Uterus (tissue), 3 donors: ENCODE measurements at regions not wholly inside any gene's neighbourhood (a gene's known extent, or its start where the extent isn't known, plus 50 kb on each side); places are given as distances from the start of the nearest gene placed in this dataset.
A peak's percentile ranks its signal among the peaks of the same experiment; 100 is the strongest.

Experiments used
- DNase-seq, 2 donors: peaks; one replicate each; pipeline ENCODE4 v3.0.0-alpha.2; 2019 to 2020
- H3K27ac ChIP-seq, 2 donors: fragments of 200-600 bp; sonication (generic); 1 replicate in 1 of 2; 2 replicates in 1 of 2; pipeline ENCODE4 v1.5.1; 2016 to 2018
- H3K27me3 ChIP-seq, 2 donors: fragments of 200-600 bp; sonication (generic); one replicate each; pipeline ENCODE4 v1.5.1; 2018 to 2019; ENCODE audit warnings: control low read depth in 1 of 2
- H3K36me3 ChIP-seq, 2 donors: fragments of 200-600 bp; sonication (generic); one replicate each; pipeline ENCODE4 v1.5.1; 2019; ENCODE audit warnings: control low read depth in 1 of 2
- H3K4me1 ChIP-seq, 2 donors: fragments of 200-600 bp; sonication (generic); one replicate each; pipeline ENCODE4 v1.5.1; 2018 to 2019; ENCODE audit warnings: control low read depth in 1 of 2
- H3K4me3 ChIP-seq, 2 donors: fragments of 200-600 bp; sonication (generic); 1 replicate in 1 of 2; 2 replicates in 1 of 2; pipeline ENCODE4 v1.5.1; 2018 to 2019; ENCODE audit warnings: mild to moderate bottlenecking in 1 of 2
- H3K9me3 ChIP-seq, 2 donors: fragments of 200-600 bp; sonication (generic); one replicate each; pipeline ENCODE4 v1.5.1; 2019; ENCODE audit warnings: control low read depth in 1 of 2
- POLR2A ChIP-seq, 2 donors: fragments of 450-650 bp; IDR thresholded peaks; one replicate each; pipeline ENCODE4 v1.6.1; 2016; ENCODE audit warnings: antibody characterized with exemption in 2 of 2, mild to moderate bottlenecking in 1 of 2, moderate library complexity in 1 of 2
- intact Hi-C: fragments of 100-400 bp; cut with DNase I; formaldehyde crosslinking; loops from one replicate; pipeline ENCODE4 v1.15.1; 2023; ENCODE audit warnings: low total_unique reads
- TF ChIP-seq, protein P1 (sequence below), 4 experiments: fragments of 200-600 bp in 2 of 4; fragments of 450-650 bp in 2 of 4; sonication (generic) in 2 of 4; IDR thresholded peaks; one replicate each; pipeline ENCODE4 v1.5.1; 2016 to 2019; ENCODE audit warnings: antibody characterized with exemption in 4 of 4, mild to moderate bottlenecking in 2 of 4, moderate library complexity in 1 of 4
- donor health status: DM: yes; HTN: yes; CAD: no.

DNA sequence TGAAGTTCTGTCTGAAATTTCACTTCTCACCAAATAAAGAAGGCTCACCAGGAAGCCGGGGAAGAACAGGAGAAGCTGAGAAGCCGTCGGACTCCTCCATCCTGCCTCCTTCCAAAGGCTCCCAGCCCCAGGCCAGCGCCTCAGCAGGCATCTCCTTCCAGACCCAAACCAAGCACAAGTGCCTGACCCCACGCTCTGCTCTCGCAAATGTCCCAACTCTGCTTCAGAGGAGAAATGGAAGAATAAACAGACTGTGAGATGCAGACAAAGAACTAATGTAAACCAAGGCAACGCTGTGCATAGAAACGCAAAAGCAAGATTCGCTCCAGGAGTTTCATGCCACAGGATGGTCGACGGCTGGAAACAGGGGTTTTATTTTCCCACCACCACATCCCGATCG is 100.3 kb upstream of the EXOC2 start:
- Histone ChIP-seq H3K9me3 (no peaks in the 10 kb centered on the region), H3K27ac (no peak overlapping the region), H3K27me3 (peaks cover 0 to 21% of the 10 kb centered on the region in 2 donors), H3K4me1 (no peaks in the 10 kb centered on the region), H3K36me3 (no peaks in the 10 kb centered on the region), H3K4me3 (no peak overlapping the region)
- no peak for DNase-seq
- no peak for TF ChIP-seq POLR2A (IDR thresholded peaks at IDR 0.05)
- TF ChIP-seq, protein P1, sequence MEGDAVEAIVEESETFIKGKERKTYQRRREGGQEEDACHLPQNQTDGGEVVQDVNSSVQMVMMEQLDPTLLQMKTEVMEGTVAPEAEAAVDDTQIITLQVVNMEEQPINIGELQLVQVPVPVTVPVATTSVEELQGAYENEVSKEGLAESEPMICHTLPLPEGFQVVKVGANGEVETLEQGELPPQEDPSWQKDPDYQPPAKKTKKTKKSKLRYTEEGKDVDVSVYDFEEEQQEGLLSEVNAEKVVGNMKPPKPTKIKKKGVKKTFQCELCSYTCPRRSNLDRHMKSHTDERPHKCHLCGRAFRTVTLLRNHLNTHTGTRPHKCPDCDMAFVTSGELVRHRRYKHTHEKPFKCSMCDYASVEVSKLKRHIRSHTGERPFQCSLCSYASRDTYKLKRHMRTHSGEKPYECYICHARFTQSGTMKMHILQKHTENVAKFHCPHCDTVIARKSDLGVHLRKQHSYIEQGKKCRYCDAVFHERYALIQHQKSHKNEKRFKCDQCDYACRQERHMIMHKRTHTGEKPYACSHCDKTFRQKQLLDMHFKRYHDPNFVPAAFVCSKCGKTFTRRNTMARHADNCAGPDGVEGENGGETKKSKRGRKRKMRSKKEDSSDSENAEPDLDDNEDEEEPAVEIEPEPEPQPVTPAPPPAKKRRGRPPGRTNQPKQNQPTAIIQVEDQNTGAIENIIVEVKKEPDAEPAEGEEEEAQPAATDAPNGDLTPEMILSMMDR (IDR thresholded peaks at IDR 0.05) = no peak
- intact Hi-C loops = no loop called here

DNA sequence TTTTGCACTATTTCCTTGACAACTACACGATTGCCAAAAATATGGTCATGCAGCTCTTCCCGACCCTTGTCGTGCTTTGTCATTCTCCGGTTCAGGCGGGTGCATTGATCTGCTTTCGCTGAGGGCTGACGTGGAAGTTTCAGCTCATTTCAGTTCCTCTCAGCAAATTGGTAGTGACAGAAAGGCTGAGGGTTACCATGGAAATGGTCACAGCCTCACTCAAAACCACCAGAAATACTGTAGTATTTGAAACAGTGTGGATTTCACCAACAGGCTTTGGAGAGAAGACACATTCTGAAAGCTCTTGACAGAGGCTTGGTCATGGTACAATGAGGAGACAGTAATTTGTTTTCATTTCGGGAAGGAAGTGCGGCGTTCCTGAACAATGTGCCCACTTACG is 99.7 kb upstream of the EXOC2 start:
- H3K36me3 ChIP-seq = no peaks in the 10 kb centered on the region
- H3K27ac ChIP-seq = no peak overlapping the region
- DNase-seq = no peak
- no peak overlapping the region for H3K4me3 ChIP-seq
- TF ChIP-seq, protein P1 (IDR thresholded peaks at IDR 0.05) = no peak
- TF ChIP-seq POLR2A (IDR thresholded peaks at IDR 0.05) = no peak
- no peaks in the 10 kb centered on the region for H3K4me1 ChIP-seq
- H3K27me3 ChIP-seq = peaks cover 0 to 15% of the 10 kb centered on the region in 2 donors
- intact Hi-C loops = no loop called here
- no peaks in the 10 kb centered on the region for H3K9me3 ChIP-seq

DNA sequence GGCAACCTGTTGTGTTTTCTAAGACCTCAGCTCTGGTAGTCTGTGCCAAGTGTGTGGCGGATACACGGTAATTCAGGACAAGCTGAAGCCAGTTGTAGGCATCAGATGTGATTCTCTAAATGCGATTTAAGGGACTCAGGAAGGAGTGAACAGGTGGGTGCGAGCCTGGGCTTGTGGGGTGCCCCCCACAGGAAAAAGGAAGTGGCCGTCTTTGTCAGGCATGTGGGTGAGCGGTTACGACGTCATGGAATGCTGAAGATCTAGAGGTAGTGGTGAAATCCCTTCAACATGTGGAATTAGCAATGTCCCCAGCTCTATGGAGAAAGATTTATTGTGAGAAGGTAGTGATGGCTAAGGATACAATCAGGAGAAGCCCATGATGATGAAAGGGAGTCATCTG is 95.1 kb upstream of the EXOC2 start:
- no peaks in the 10 kb centered on the region for H3K4me1 ChIP-seq
- no peaks in the 10 kb centered on the region for H3K9me3 ChIP-seq
- no peak overlapping the region for H3K27ac ChIP-seq
- no peak overlapping the region for H3K4me3 ChIP-seq
- intact Hi-C loops = no loop called here
- no peaks in the 10 kb centered on the region for H3K36me3 ChIP-seq
- DNase-seq = no peak
- TF ChIP-seq, protein P1 (IDR thresholded peaks at IDR 0.05) = no peak
- no peak for TF ChIP-seq POLR2A (IDR thresholded peaks at IDR 0.05)
- no peaks in the 10 kb centered on the region for H3K27me3 ChIP-seq

DNA sequence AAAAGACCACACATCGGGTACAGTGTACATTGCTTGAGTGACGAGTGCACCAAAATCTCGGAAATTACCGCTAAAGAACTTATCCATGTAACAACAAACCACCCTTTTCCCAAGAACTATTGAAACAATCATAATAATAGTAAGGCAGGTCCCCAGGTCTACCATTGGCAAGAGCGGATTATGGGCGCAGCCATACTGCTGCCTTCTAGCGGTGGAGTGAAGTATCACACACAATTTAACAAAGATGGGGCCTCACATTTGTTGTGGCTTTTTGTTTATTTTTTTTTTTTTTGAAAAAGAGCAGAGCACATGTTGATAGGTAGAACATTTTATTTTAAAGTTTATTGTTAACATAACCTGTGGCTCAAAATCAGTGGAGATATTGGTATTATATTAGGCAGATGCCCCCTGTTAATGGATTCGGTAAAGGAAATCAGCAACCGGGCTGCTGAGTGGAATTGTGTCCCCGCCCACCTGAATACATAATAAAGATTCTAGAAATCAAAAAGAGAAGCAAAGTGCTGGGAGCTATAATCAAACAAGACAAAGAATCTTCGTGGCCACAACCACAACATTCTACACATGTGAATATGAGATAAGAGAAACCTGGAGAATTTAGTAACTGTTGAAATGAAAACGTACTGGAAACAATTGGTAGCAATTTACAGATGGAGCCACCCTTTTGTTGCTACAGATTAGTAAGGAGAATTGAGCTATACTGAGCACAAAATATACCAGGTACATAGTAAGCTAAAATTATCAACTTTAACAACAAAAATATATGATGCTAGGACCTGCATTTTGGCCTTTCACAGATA is 94.2 kb upstream of the EXOC2 start:
- Histone ChIP-seq H3K36me3 (no peaks in the 10 kb centered on the region), H3K4me1 (no peaks in the 10 kb centered on the region), H3K27ac (no peak overlapping the region), H3K4me3 (no peak overlapping the region), H3K27me3 (no peaks in the 10 kb centered on the region), H3K9me3 (no peaks in the 10 kb centered on the region)
- TF ChIP-seq, protein P1 (IDR thresholded peaks at IDR 0.05) = peak in 2 of 4 experiments; percentile 12 to 14
- TF ChIP-seq POLR2A (IDR thresholded peaks at IDR 0.05) = no peak
- intact Hi-C loops = no loop called here
- no peak for DNase-seq

DNA sequence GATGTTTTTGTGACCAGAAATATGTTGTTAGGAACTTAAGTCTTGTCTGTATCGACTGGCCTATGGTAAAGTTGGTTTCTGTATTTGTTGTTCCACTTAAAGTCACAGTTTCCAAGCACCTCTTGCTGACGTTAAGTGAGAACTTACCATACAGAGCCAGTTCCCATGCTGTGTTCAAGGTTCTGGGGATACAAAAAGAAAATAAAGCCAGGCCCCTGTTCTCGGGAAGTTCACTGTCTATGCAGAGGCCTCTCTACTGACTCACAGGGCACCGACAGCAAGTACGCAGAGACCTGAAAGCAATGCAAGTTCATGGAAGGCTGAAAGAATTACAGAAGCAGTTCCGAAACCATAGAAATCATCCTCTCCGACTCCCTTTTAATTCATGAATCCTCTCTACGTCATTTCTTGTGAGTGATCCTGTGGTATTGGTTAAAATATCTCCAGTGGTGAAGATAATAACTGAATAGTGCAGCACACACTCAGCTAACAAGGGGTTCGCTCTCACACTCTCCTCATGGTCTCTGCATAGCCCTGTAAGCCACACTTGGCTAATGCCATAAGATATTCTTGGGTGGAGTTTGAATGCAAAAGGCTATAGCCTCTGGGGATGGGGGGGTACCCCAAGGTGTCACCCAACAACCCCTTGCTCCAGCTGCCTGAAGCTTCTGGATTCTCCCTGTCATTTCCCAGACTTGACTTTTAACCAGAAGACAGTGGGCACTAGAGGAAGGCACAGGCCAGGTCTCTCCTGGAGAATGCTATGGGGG is 91.2 kb upstream of the EXOC2 start:
- Histone ChIP-seq H3K9me3 (no peaks in the 10 kb centered on the region), H3K36me3 (no peaks in the 10 kb centered on the region), H3K4me3 (no peak overlapping the region), H3K27me3 (no peaks in the 10 kb centered on the region), H3K27ac (no peak overlapping the region), H3K4me1 (no peaks in the 10 kb centered on the region)
- no peak for DNase-seq
- TF ChIP-seq POLR2A (IDR thresholded peaks at IDR 0.05) = no peak
- TF ChIP-seq, protein P1 (IDR thresholded peaks at IDR 0.05) = no peak
- intact Hi-C loops = no loop called here
